DMS53 (cell line): ENCODE measurements at regions not wholly inside any gene's neighbourhood (a gene's known extent, or its start where the extent isn't known, plus 50 kb on each side); places are given as distances from the start of the nearest gene placed in this dataset.
"Not testable (repeated sequence)": the region's sequence is repeated elsewhere in the genome, so short reads cannot be mapped to it uniquely, and the experiment has no call there.

Experiments used
- DNase-seq: peaks from one replicate; lab custom pipeline; 2025; lab: John Stamatoyannopoulos, UW

GRCh38 chr13:112145551-112146360 lies 78.8 kb downstream of the SOX1 start:
- no peak for DNase-seq

GRCh38 chr13:112150352-112150751 lies 83.4 kb downstream of the SOX1 start:
- no peak for DNase-seq

- no peak for DNase-seq
These were observed 85.9 kb downstream of the SOX1 start for GRCh38 chr13:112152846-112153245.

DNA sequence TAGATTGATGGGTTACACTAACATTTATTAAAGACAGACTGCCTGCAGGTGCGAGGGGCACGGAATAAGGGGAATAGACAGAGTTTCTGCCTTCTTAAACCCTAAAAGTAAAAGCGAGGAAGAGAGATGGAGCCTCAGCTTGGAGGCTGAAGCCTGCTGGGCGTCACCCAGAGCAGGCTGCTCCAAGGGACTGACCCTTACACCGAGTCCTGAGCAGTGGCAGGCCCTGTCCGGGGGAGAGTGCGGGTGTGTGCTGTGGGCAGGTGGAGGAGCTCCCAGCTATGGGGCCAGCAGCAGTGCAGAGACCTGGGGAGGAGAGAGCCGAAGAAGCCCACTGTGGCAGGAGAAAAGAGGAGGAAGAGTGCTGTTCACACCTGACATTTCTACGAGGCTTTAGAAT lies 86.4 kb downstream of the SOX1 start:
- DNase-seq: no peak

GRCh38 chr13:112153846-112154245 lies 86.9 kb downstream of the SOX1 start:
- no peak for DNase-seq

- no peak for DNase-seq
These were observed 87.5 kb downstream of the SOX1 start for GRCh38 chr13:112154301-112155060.

DNA sequence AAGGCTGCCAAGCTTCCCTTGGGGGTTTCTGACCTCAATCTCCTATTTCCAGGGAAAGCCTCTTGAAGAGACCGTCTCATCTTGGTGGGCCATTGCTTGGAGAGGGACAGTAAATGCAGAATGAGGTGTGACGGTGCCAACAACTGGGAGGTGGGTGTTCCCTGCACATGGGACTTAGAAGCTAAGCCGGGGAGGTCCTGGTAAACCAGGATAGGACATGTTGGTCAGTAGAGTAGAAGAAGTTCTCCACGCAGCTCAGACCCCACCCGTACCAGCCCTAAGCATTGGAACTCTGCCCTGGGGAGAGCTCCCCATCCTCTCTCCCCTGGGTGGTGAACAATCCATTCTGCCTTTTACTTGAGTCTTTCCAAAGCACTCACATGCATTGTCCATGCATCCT lies 92.0 kb downstream of the SOX1 start:
- no peak for DNase-seq

- DNase-seq: no peak
These were observed 92.9 kb downstream of the SOX1 start for GRCh38 chr13:112159575-112160547.

GRCh38 chr13:112160558-112160957 lies 93.6 kb downstream of the SOX1 start:
- DNase-seq: no peak

GRCh38 chr13:112161521-112162301 lies 94.8 kb downstream of the SOX1 start:
- no peak for DNase-seq

GRCh38 chr13:112163691-112164660 lies 97.0 kb downstream of the SOX1 start:
- not testable (repeated sequence) for DNase-seq

DNA sequence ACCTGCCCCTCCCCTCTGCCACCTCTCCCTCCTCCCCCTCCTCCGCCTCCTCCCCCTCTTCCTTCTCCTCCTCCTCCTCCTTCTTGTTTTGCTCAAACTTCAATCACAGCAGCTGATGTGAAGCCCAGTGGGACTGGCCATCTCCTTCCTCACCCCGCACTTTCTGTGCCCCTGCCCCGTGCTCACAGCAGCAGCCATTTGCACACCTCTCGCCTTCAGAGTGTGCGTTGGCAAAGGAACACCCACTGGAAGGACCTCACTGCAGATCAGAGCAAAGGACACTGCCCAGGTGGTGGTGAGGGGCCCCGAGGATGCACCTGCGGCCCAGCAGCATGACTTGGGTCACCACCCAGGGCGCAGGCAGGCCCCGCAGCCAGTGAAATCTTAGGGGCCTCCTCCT lies 98.8 kb downstream of the SOX1 start:
- no peak for DNase-seq

- DNase-seq: no peak
These were observed 101.8 kb downstream of the SOX1 start for GRCh38 chr13:112168761-112169160.

DNA sequence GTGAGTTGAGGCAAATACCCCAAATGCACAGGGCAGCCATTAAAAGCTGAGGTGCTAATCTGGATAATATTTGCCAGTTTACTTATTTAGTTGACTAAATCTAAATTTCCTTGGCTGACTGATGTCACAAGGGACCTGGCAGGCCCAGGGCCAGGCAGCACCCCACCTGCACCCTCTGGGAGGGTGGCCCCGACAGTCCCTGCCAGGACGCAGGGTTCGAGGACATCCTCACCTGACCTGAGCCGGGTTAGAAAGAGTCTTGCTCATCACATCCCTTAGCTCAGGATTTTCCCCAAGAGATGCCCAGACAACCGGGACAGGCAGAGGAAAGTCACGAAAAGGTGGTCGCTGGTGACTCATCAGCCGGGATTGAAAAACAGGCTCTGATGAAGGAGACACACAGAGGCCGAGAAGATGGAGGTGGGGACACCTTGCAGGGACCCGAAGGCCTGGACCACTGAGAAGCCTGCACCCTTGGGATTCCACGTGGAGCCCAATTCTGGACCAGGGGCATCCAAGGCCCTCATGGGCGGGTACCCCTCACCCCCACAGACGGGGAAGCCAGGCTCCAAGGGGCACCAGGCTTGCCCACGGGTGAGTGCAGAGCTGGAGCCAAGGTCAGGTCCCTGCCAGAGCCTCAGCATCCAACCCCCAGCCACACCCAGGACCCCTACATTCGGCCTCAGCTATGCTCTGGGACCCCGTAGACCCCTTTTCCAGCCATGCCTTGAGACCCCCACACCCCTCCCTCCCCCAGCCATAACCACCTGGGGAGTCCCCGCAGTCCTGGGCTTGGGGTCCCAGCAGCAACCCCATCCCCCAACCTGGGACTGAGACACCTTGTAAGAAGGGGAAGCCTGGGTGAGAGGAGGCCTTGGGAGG lies 103.2 kb downstream of the SOX1 start:
- DNase-seq: no peak

DNA sequence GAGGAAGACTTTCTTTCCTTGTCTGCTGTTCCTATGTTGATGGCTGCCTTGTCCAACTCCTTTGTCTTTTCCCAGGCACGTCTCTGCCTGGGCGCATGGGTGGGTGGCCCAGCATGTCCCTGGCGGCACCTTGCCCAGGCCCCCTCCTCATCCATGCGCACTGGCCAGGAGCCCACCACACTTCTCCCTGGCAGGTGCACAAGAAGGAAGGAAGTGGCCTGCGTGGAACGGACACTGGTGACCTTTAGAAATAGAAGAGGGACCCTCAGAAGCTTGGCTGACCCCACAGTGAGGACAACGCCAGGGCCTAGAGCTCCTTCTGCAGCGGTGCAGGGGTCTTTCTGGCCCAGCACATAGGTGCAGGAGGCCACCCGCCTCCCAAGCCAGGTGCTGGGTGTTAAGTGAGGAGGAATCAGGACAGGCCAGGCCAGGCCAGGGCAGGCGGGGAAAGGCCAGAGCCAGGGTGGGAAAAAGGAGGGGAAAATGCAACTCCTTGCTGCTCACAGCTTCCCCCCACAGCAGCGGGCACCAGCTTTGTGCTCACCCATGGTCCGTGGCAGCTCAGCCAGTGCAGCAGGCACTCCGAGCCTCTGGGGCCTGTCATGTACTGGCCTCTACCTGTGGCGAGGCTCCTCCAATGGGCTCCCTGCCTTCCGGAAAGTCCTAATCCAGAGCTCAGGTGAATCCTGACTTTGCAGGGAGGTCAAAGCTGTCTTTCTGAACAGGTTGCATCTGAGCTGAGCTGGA lies 104.0 kb downstream of the SOX1 start:
- no peak for DNase-seq

DNA sequence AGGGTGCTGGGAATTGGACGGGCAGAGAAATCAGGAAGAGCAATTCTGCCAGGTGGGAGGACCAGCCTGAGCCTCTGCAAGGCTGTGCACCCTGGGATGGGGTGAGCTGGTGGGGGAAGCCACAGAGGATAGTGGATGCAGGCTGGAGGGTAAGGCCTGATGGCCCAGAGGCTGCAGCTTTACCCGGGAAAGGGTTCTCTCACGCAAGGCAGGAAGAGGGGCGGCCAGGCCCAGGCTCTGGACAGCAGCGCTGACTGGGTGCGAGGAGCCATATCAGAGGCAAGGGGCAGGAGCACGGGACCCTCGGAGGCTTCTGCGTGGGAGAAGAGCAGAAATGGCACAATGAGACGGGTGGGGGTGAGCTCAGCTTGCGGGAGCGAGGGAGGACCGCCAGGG lies 104.6 kb downstream of the SOX1 start:
- no peak for DNase-seq

GRCh38 chr13:112172017-112172416 lies 105.1 kb downstream of the SOX1 start:
- DNase-seq: no peak

DNA sequence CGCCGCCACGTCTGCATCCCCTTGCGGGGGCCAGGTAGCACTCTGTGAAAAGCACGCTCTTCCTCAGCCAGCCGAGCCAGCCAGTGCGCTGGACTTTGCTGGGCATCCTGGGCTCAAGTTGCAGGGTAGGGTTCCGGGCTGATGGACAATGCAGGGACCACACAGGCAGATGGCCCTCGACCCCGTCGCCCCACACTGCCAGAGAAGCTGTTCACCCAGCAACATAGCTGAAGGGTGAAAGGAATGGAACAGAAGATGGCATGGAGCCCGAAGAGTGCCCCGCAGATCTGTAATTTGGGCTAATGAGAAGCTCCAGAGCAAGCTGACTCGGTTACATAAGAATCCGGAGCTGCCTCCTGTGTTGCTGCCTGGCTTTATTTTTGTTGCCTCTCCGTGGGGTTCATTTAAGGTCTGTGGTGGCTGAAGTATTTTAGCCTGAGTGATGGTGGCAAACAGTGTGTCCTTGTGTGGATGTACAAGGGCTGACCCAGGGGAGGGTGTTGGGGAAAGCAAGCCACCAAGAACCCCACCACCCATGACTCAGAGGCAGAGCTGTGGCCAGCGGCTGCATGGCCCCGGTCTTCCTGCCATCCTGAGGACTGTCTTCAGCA lies 105.8 kb downstream of the SOX1 start:
- no peak for DNase-seq
